AG09319 (cell line): ENCODE measurements at regions not wholly inside any gene's neighbourhood (a gene's known extent, or its start where the extent isn't known, plus 50 kb on each side); places are given as distances from the start of the nearest gene placed in this dataset.

Experiments used
- DNase-seq: peaks from one replicate; pipeline ENCODE4 v3.0.0-alpha.2; 2010; ENCODE audit warnings: low read depth; ENCODE audit errors: extremely low read depth
- TF ChIP-seq, protein P1 (sequence below): IDR thresholded peaks from 2 replicates; pipeline ENCODE4 v1.5.1; 2011; ENCODE audit warnings: low read depth, mild to moderate bottlenecking, inconsistent platforms, low read length, moderate library complexity

DNA sequence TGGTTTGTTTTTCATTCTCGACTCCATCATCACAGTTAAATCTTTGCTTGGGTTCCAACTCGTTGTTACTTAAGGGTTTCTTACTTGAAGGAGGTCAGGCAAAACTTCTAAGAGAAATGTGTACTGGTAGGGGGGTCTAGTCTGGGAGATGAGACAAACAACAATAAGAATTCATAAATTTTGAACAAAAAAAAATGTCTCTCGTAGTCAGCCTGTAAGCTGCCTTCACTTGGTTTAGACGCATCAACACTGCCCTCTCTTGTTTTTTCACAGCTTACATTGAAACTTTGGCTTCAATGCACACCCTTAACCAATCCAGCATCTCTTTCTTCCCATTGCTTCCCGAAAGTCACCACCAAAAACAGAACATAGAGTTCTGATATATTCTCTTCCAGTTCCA is 576.4 kb upstream of the PIK3C3 start:
- DNase-seq = no peak
- TF ChIP-seq, protein P1, sequence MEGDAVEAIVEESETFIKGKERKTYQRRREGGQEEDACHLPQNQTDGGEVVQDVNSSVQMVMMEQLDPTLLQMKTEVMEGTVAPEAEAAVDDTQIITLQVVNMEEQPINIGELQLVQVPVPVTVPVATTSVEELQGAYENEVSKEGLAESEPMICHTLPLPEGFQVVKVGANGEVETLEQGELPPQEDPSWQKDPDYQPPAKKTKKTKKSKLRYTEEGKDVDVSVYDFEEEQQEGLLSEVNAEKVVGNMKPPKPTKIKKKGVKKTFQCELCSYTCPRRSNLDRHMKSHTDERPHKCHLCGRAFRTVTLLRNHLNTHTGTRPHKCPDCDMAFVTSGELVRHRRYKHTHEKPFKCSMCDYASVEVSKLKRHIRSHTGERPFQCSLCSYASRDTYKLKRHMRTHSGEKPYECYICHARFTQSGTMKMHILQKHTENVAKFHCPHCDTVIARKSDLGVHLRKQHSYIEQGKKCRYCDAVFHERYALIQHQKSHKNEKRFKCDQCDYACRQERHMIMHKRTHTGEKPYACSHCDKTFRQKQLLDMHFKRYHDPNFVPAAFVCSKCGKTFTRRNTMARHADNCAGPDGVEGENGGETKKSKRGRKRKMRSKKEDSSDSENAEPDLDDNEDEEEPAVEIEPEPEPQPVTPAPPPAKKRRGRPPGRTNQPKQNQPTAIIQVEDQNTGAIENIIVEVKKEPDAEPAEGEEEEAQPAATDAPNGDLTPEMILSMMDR = no peak

DNA sequence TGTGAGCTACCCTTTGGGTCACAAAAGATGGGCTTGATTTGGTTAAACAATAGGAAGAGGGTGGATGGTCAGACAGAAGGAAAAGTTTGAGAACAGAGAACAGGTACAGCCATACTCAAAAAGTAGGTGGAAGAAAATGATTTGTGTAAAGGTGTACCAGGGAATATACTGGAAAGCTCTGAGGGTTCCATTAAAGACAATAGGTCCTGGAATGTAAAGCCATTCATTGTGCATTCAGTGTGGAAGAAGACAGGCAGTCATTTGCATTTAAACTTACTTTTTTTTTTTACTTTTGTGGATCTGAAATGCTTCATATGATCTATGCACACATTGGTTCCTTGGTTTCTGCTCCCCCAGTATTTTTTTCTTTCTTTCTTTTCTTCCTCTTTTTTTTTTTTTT is 581.4 kb upstream of the PIK3C3 start:
- TF ChIP-seq, protein P1 = no peak
- DNase-seq = no peak

DNA sequence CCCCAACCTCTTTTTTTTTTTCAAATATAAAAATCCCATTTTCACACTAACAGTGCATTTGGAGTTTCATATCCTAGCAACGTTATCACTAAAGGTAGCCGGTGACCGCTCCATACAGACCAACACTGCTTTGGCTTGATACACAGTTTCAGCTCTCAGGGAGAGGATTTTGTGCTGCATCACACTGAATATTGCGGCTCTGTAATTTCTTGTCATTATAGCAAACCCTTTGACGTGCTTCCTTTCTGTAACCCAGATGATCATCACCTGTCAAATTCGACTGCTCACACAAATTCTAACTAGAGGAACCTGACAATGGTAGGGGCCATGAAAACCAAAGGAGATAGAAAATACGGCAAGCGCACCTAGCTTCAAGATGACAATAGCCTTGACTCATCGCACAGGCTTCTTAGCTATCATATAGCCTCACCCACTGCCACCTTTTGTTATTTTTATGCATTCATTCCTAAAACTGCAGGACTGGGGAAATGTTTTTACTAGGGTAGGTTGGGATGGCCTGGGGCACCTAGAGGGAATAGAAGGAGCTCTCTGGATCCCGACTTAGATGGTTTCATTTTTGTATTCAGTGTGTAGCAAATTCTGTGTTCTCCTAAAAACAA is 582.9 kb upstream of the PIK3C3 start:
- no peak for DNase-seq
- TF ChIP-seq, protein P1 = no peak

DNA sequence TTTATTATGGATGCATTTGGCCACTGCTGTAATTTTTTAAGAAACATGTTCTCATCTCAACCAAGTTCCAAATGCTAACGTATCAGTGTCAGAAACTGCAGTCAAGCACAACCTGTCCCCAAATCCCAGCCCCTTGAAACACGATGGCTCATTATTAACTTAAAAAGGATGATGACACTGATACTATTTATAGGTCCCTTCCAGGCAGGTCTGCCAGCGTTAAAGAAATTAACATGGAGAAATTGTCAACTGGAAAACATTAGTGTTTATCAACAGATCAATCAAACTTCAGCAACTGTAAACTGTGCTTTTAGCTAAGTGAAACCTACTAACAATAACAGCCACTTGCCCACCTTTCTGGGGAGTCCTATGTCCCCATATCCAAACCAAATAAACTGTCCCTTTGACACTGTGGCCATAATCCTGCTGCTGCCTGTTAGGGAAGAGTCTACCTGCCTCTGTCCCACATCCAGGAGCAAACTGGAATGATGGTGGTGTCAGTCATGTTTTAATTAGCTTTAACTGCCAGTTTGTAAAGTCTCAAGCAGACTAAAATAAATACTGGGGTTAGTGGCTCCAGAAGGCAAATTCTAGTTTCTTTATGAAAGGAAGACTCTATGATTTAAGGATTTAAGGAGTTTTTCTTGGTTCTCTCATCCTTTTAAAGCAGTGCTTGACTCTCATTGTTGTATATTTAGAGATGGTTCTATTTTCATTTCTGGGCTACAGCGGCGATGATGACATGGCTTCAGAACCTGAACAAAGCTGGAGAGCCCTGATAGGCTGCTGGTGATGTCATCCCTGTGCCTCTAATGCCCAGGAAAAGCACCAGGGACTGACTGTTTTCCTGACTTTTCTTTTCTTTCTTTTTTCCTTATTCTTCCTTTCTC is 583.6 kb upstream of the PIK3C3 start:
- TF ChIP-seq, protein P1 = no peak
- no peak for DNase-seq

DNA sequence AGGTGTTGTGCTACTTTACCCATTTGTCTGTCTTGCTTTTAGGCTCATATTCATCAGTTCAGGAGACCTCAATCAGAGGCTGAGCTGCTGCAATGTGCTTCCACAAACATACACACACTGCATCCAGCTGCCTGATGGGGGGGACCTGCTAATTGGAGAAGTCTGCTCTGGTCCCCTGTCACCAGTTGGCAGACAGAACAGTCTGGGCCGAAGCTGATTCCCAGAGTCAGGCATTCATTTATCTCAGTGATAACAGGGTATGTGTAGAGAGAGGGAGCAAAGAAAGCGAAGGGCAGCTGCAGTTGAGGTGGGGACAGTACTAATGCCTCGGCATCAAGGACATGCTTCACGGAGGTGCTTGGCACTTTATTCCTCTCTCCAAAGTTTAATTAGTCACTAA is 584.3 kb upstream of the PIK3C3 start:
- TF ChIP-seq, protein P1 = no peak
- DNase-seq = no peak

DNA sequence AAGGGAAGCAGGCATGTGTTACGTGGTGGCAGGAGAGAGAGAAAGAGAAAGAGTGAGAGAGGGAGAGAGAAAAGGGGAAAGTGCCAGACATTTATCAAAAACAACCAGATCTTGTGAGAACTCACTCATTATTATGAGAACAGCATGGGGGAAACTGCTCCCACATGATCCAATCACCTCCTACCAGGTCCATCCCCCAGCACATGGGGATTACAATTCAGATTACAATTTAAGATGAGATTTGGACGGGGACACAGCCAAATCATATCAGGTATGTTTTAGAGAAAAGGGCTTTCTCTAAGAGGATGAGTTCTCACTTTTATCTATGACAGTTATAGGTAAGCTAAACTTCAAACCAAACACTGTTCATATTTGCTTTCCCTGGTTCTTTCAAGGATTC is 597.3 kb upstream of the PIK3C3 start:
- DNase-seq = no peak
- TF ChIP-seq, protein P1 = no peak

DNA sequence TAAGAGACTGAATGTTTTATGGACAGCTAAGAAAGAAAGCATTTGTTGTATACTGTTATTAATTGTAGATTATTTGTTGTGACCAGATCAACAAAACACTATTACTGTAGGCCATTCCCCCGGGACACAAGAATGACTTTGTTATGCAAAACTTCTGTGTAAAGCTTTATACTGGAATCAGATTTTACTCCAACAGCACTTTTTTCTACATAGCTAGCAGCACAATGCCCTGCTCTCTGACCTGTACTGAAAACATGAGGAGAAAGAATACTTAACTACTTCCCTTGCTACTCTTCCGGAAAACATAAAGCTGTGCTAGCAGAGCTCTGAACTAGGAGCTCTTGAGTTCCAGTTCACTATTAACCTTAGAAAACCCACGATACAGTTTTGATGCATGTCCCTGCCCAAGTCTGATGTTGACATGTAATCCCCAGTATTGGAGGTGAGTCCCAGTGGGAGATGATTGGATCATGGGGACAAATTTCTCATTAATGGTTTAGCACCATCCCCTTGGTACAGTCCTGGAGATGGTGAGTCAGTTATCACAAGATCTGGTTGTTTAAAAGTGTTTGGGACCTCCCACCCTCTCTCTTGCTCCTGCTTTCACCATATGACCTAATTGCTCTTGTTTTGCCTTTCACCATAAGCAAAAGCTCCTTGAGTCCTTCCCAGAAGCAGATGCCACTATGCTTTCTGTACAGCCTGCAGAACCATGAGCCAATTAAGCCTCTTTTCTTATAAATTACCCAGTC is 601.1 kb upstream of the PIK3C3 start:
- TF ChIP-seq, protein P1 = no peak
- DNase-seq = no peak
